Uterus (tissue), 2 donors: ENCODE measurements at regions not wholly inside any gene's neighbourhood (a gene's known extent, or its start where the extent isn't known, plus 50 kb on each side); places are given as distances from the start of the nearest gene placed in this dataset.

Experiments
- POLR2A ChIP-seq, 2 donors: fragments of 450-650 bp; IDR thresholded peaks; one replicate each; pipeline ENCODE4 v1.6.1; 2016; ENCODE audit warnings: antibody characterized with exemption in 2 of 2, mild to moderate bottlenecking in 1 of 2, moderate library complexity in 1 of 2
- TF ChIP-seq, protein P1 (sequence below), 4 experiments: fragments of 200-600 bp in 2 of 4; fragments of 450-650 bp in 2 of 4; sonication (generic) in 2 of 4; IDR thresholded peaks; one replicate each; pipeline ENCODE4 v1.5.1; 2016 to 2019; ENCODE audit warnings: antibody characterized with exemption in 4 of 4, mild to moderate bottlenecking in 2 of 4, moderate library complexity in 1 of 4

DNA sequence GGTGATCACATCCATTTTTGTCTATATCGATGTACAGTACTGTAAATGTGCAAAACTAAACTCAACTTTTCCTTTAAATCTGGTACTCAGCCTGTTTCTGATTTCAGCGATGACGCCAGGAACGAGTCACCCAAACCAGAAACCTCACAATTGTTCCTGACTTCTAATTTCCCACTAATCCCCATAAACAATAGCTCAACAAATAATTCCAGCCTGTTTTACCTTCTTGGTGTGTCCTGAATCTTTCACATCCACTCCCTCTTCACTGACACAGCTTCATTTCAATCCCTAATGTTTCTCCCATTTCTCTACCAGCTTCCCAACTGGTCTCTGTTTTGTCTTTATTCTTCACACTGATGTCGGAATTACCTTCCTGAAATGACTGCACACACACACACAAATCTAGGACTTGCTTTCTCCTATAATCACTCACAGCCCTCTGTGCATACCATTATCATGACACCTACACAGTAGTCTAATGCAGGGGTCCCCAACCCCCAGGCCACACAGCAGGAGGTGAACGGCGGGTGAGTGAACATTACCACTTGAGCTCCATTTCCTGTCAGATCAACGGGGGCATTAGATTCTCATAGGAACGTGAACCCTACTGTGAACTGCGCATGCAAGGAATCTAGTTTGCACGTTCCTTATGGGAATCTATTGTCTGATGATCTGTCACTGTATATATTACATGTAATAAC lies 97.8 kb upstream of the SLC30A5 start:
- TF ChIP-seq, protein P1, sequence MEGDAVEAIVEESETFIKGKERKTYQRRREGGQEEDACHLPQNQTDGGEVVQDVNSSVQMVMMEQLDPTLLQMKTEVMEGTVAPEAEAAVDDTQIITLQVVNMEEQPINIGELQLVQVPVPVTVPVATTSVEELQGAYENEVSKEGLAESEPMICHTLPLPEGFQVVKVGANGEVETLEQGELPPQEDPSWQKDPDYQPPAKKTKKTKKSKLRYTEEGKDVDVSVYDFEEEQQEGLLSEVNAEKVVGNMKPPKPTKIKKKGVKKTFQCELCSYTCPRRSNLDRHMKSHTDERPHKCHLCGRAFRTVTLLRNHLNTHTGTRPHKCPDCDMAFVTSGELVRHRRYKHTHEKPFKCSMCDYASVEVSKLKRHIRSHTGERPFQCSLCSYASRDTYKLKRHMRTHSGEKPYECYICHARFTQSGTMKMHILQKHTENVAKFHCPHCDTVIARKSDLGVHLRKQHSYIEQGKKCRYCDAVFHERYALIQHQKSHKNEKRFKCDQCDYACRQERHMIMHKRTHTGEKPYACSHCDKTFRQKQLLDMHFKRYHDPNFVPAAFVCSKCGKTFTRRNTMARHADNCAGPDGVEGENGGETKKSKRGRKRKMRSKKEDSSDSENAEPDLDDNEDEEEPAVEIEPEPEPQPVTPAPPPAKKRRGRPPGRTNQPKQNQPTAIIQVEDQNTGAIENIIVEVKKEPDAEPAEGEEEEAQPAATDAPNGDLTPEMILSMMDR (IDR thresholded peaks at IDR 0.05): no peak
- TF ChIP-seq POLR2A (IDR thresholded peaks at IDR 0.05): no peak
